ENCODE measurements at regions not wholly inside any gene's neighbourhood (a gene's known extent, or its start where the extent isn't known, plus 50 kb on each side); places are given as distances from the start of the nearest gene placed in this dataset.

- no peak overlapping the region for H3K4me3 ChIP-seq (replicated peaks; ENCODE audit: insufficient read depth, low read length)
- no peak for DNase-seq (ENCODE audit: low read depth in 1 of 2, low spot score in 1 of 2)
- TF ChIP-seq REST (IDR thresholded peaks at IDR 0.05; ENCODE audit: insufficient replicate concordance, low read depth) = no peak
- no peak for TF ChIP-seq POLR2AphosphoS5 (IDR thresholded peaks at IDR 0.05; ENCODE audit: low read depth)
- no peak for TF ChIP-seq GABPA (IDR thresholded peaks at IDR 0.05; ENCODE audit: low read depth)
- TF ChIP-seq SPI1 (IDR thresholded peaks at IDR 0.05; ENCODE audit: borderline replicate concordance, low read depth) = no peak
- TF ChIP-seq CTCF (IDR thresholded peaks at IDR 0.05; ENCODE audit: insufficient read depth, low read length) = no peak
- peaks cover 4% of the 10 kb centered on the region for H3K27me3 ChIP-seq (ENCODE audit: insufficient read depth, poor library complexity, severe bottlenecking)
- no peak overlapping the region for H3K27ac ChIP-seq (replicated peaks)
Observed at GRCh38 chr2:215590010-215590745, 154.3 kb upstream of the FN1 start.

GRCh38 chr2:215583881-215584280 is 148.0 kb upstream of the FN1 start:
- Histone ChIP-seq H3K4me3 (replicated peaks; ENCODE audit: insufficient read depth, low read length) (no peak overlapping the region), H3K27ac (replicated peaks) (no peak overlapping the region), H3K27me3 (ENCODE audit: insufficient read depth, poor library complexity, severe bottlenecking) (no peaks in the 10 kb centered on the region)
- TF ChIP-seq GABPA (IDR thresholded peaks at IDR 0.05; ENCODE audit: low read depth) (no peak), CTCF (IDR thresholded peaks at IDR 0.05; ENCODE audit: insufficient read depth, low read length) (no peak)
- DNase-seq (ENCODE audit: low read depth in 1 of 2, low spot score in 1 of 2) = no peak

- Histone ChIP-seq H3K27me3 (ENCODE audit: insufficient read depth, poor library complexity, severe bottlenecking) (peaks cover 3% of the 10 kb centered on the region), H3K27ac (replicated peaks) (no peak overlapping the region), H3K4me3 (replicated peaks; ENCODE audit: insufficient read depth, low read length) (no peak overlapping the region)
- TF ChIP-seq GABPA (IDR thresholded peaks at IDR 0.05; ENCODE audit: low read depth) = no peak
- DNase-seq (ENCODE audit: low read depth in 1 of 2, low spot score in 1 of 2) = no peak
Observed at GRCh38 chr2:215579809-215580208, 143.9 kb upstream of the FN1 start.

- TF ChIP-seq CTCF (IDR thresholded peaks at IDR 0.05; ENCODE audit: insufficient read depth, low read length) (no peak), REST (IDR thresholded peaks at IDR 0.05; ENCODE audit: insufficient replicate concordance, low read depth) (no peak), POLR2AphosphoS5 (IDR thresholded peaks at IDR 0.05; ENCODE audit: low read depth) (no peak), GABPA (IDR thresholded peaks at IDR 0.05; ENCODE audit: low read depth) (no peak), SPI1 (IDR thresholded peaks at IDR 0.05; ENCODE audit: borderline replicate concordance, low read depth) (no peak)
- Histone ChIP-seq H3K4me3 (replicated peaks; ENCODE audit: insufficient read depth, low read length) (no peak overlapping the region), H3K27ac (replicated peaks) (no peak overlapping the region), H3K27me3 (ENCODE audit: insufficient read depth, poor library complexity, severe bottlenecking) (peaks cover 3% of the 10 kb centered on the region)
- DNase-seq (ENCODE audit: low read depth in 1 of 2, low spot score in 1 of 2) = no peak
Observed at GRCh38 chr2:215577356-215577755, 141.5 kb upstream of the FN1 start.

Data from HL-60 (cell line).